Ovary (tissue), 7 donors: ENCODE measurements at regions not wholly inside any gene's neighbourhood (a gene's known extent, or its start where the extent isn't known, plus 50 kb on each side); places are given as distances from the start of the nearest gene placed in this dataset.

Source experiments
- DNase-seq, 5 donors: peaks; one replicate each; pipeline ENCODE4 v3.0.0-alpha.2; 2019 to 2020
- H3K27ac ChIP-seq, 2 donors: fragments of 200-600 bp; one replicate each; pipeline versions ENCODE4 v1.5.1 to v1.8.0; 2019 to 2022
- H3K27me3 ChIP-seq: fragments of 200-600 bp; one replicate; pipeline ENCODE4 v1.8.0; 2022
- H3K36me3 ChIP-seq: fragments of 200-600 bp; sonication (generic); one replicate; pipeline ENCODE4 v1.5.1; 2019
- H3K4me1 ChIP-seq: one replicate; pipeline ENCODE4 v1.8.1; 2013; ENCODE audit warnings: mild to moderate bottlenecking, moderate library complexity; ENCODE audit not compliant: insufficient read depth
- H3K4me3 ChIP-seq: fragments of 200-600 bp; sonication (generic); one replicate; pipeline ENCODE4 v1.5.1; 2017
- H3K9me3 ChIP-seq, 2 donors: fragments of 200-600 bp in 1 of 2; sonication (generic) in 1 of 2; one replicate each; pipeline versions ENCODE4 v1.5.1 to v1.8.1; 2013 to 2019; ENCODE audit warnings: mild to moderate bottlenecking in 1 of 2, moderate library complexity in 1 of 2
- EP300 ChIP-seq: sonication (generic); formaldehyde crosslinking; IDR thresholded peaks from one replicate; pipeline ENCODE4 v1.6.1; 2017; ENCODE audit warnings: antibody characterized with exemption
- POLR2A ChIP-seq: fragments of 450-650 bp; IDR thresholded peaks from one replicate; pipeline ENCODE4 v1.6.1; 2017; ENCODE audit warnings: antibody characterized with exemption, mild to moderate bottlenecking, moderate library complexity
- WGBS, 3 donors: extraction: QIAGEN DNeasy Blood & Tissue Kit in 1 of 3; methylation state at CpG; one replicate each; pipeline versions ENCODE4 v1.1.5 to v1.1.7; 2013 to 2017; 5-methylcytosine and 5-hydroxymethylcytosine counted together
- intact Hi-C, 4 donors: fragments of 100-400 bp; cut with DNase I; formaldehyde crosslinking; loops; one replicate each; pipeline versions ENCODE4 v1.11.0 to v1.15.1; 2022 to 2023
- TF ChIP-seq, protein P1 (sequence below), 3 donors: fragments of 450-650 bp in 2 of 3; fragments of 200-600 bp in 1 of 3; IDR thresholded peaks; one replicate each; pipeline versions ENCODE4 v1.5.1 to v1.8.0; 2016 to 2022; ENCODE audit warnings: antibody characterized with exemption in 3 of 3, mild to moderate bottlenecking in 1 of 3
- donor health status: DM: no; HTN: no; CAD: no; lungs with moderate emphysema.
- donor health status: DM: no; HTN: no; CAD: no.
- donor health status: Bipolar disorder and iron deficiency.
- donor health status: DM: no; HTN: no; CAD: no.
- donor health status: DM: yes; HTN: yes; CAD: no.

GRCh38 chr1:22196041-22196440, 53.1 kb upstream of the WNT4 start:
- intact Hi-C loops = no loop called here
- 82 to 87% (median 83%) methylated on average over 3 of the region's 3 CpGs for WGBS, 3 donors
- DNase-seq = no peak

GRCh38 chr1:22196641-22197040, 53.7 kb upstream of the WNT4 start:
- Histone ChIP-seq H3K4me3 (no peak overlapping the region), H3K36me3 (no peaks in the 10 kb centered on the region), H3K27me3 (no peaks in the 10 kb centered on the region), H3K4me1 (no peaks in the 10 kb centered on the region), H3K9me3 (no peaks in the 10 kb centered on the region), H3K27ac (no peak overlapping the region)
- TF ChIP-seq EP300 (no peak), POLR2A (no peak)
- TF ChIP-seq, protein P1, sequence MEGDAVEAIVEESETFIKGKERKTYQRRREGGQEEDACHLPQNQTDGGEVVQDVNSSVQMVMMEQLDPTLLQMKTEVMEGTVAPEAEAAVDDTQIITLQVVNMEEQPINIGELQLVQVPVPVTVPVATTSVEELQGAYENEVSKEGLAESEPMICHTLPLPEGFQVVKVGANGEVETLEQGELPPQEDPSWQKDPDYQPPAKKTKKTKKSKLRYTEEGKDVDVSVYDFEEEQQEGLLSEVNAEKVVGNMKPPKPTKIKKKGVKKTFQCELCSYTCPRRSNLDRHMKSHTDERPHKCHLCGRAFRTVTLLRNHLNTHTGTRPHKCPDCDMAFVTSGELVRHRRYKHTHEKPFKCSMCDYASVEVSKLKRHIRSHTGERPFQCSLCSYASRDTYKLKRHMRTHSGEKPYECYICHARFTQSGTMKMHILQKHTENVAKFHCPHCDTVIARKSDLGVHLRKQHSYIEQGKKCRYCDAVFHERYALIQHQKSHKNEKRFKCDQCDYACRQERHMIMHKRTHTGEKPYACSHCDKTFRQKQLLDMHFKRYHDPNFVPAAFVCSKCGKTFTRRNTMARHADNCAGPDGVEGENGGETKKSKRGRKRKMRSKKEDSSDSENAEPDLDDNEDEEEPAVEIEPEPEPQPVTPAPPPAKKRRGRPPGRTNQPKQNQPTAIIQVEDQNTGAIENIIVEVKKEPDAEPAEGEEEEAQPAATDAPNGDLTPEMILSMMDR (IDR thresholded peaks at IDR 0.05) = no peak
- intact Hi-C loops = no loop called here
- no peak for DNase-seq
- WGBS, 3 donors = 93 to 96% (median 95%) methylated on average over 6 of the region's 6 CpGs

More at GRCh38 chr1:22196041-22196440, 53.1 kb upstream of the WNT4 start:
- no peak for TF ChIP-seq EP300
- no peak for TF ChIP-seq POLR2A
- TF ChIP-seq, protein P1 (IDR thresholded peaks at IDR 0.05) = no peak
- H3K27ac ChIP-seq = no peak overlapping the region
- no peak overlapping the region for H3K4me3 ChIP-seq
- no peaks in the 10 kb centered on the region for H3K27me3 ChIP-seq
- no peaks in the 10 kb centered on the region for H3K4me1 ChIP-seq
- H3K36me3 ChIP-seq = no peaks in the 10 kb centered on the region
- no peaks in the 10 kb centered on the region for H3K9me3 ChIP-seq

DNA sequence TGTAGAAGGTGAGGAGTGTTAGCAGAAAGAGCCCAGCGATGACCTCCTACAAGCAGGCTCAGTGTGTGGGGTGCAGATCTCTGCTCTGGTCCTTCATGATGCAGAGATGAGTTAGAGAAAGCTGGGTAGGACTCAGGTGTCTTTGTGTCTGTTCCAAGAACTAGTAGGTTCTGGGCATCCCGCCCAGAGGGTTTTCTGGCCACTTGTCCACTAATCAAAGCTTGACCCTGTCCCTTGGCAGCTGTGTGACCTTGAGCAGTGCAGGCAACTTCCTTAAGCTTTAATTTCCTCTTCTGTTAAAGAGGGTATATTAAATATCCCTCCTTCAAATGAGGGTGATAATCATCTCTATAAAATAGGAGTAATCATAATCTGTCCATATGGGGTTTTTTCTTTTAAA, 54.7 kb upstream of the WNT4 start:
- H3K9me3 ChIP-seq = no peaks in the 10 kb centered on the region
- no peaks in the 10 kb centered on the region for H3K36me3 ChIP-seq
- H3K27me3 ChIP-seq = no peaks in the 10 kb centered on the region
- no peak overlapping the region for H3K27ac ChIP-seq
- H3K4me1 ChIP-seq = no peaks in the 10 kb centered on the region
- intact Hi-C loops = no loop called here
- H3K4me3 ChIP-seq = no peak overlapping the region
- no peak for DNase-seq
- TF ChIP-seq, protein P1 (IDR thresholded peaks at IDR 0.05) = no peak
- TF ChIP-seq POLR2A = no peak
- no peak for TF ChIP-seq EP300
- 78 to 84% (median 83%) methylated on average over 2 of the region's 2 CpGs for WGBS, 3 donors

GRCh38 chr1:22201023-22201422, 58.1 kb upstream of the WNT4 start:
- intact Hi-C loops = no loop called here
- DNase-seq = no peak
- TF ChIP-seq POLR2A = no peak
- TF ChIP-seq, protein P1 (IDR thresholded peaks at IDR 0.05) = no peak
- TF ChIP-seq EP300 = no peak
- Histone ChIP-seq H3K9me3 (no peaks in the 10 kb centered on the region), H3K27ac (no peak overlapping the region), H3K27me3 (no peaks in the 10 kb centered on the region), H3K36me3 (no peaks in the 10 kb centered on the region), H3K4me3 (no peak overlapping the region), H3K4me1 (no peaks in the 10 kb centered on the region)
- WGBS, 3 donors = 53 to 71% (median 65%) methylated on average over 1 of the region's 1 CpG

DNA sequence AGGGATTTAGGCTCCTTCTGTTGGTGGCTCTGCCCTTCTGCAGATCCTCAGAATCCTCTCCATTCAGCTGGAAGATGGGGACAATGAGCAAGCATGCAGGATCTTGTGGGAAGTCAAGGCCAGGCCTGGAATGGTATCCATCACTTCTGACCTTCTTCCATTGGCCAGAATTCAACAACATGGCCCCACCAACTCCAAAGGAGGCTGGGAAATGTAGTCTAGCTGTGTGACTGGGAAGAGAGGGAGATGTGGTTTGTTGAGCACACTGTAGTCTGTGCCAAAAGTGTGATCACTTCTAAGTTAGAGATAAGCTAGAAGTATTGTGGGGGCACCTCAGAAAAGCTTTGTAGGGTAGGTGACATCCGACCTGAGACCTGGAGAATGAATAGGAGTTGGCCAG, 60.4 kb upstream of the WNT4 start:
- Histone ChIP-seq H3K27ac (no peak overlapping the region), H3K9me3 (no peaks in the 10 kb centered on the region), H3K36me3 (no peaks in the 10 kb centered on the region), H3K4me3 (no peak overlapping the region), H3K27me3 (no peaks in the 10 kb centered on the region), H3K4me1 (no peaks in the 10 kb centered on the region)
- TF ChIP-seq EP300 (no peak), POLR2A (no peak)
- TF ChIP-seq, protein P1 (IDR thresholded peaks at IDR 0.05) = no peak
- 89 to 100% (median 98%) methylated on average over 1 of the region's 1 CpG for WGBS, 3 donors
- DNase-seq = no peak
- intact Hi-C loops = no loop called here
